HK-2 (cell line): ENCODE measurements at regions not wholly inside any gene's neighbourhood (a gene's known extent, or its start where the extent isn't known, plus 50 kb on each side); places are given as distances from the start of the nearest gene placed in this dataset.
"Not testable (repeated sequence)": the region's sequence is repeated elsewhere in the genome, so short reads cannot be mapped to it uniquely, and the experiment has no call there.

ENCODE experiments used
- DNase-seq: peaks from one replicate; pipeline ENCODE4 v3.0.0-alpha.2; 2018; ENCODE audit not compliant: unreplicated experiment

GRCh38 chr4:134883831-134884449 is 682.4 kb upstream of the PABPC4L start:
- DNase-seq = no peak

DNA sequence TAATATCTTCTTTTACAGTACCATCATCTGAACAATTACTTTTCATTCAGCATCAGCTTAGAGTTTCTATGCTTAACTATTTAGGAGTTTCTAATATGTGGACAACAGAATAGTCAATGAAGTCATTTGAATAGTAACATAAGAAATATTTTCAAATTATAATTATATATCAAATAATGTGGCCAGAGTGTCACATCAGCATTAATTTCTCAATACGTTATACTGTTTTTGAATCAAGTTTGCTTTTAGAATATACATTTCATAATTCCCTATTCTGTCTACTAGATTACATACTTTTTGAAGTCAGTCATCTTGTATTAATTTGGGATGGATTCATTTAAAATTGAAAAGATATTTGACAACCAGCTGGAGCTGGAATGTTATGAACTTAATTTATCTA is 677.4 kb upstream of the PABPC4L start:
- no peak for DNase-seq

DNA sequence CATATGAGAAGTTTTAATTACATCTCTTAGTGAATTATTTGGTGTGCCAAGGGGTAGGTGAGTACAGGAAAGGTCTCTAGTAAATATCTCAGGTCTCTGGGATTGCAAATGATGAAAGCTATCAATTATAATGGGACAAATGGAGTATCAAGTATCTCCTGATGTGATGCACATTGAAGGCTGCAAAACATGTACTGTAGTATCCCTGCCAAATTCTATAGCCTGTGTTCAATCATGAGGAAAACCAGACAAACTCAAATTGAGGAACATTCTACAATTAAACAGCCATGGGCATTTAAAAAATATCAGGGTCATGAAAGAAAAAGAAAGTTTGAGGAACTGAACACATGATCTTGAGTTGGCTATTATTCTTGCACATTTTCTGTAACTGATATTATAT is 665.4 kb upstream of the PABPC4L start:
- no peak for DNase-seq

DNA sequence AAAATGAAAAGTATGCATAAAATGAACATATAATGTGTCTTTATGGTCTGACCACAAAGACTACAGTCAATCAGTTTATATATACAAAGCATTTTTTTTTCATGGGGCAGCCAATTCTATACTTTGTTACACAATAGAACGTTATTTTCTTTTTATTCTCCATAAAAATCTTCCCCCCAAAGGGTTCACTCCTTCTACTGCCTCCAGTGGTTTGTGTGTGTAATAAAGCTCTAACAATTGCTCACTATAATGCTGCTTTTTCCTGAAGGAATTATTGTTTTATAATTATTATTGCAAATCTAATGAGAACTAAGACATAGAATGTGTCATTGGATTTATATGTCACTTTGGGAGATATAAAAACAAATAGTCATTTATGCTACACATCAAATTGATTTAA is 664.1 kb upstream of the PABPC4L start:
- DNase-seq = no peak

DNA sequence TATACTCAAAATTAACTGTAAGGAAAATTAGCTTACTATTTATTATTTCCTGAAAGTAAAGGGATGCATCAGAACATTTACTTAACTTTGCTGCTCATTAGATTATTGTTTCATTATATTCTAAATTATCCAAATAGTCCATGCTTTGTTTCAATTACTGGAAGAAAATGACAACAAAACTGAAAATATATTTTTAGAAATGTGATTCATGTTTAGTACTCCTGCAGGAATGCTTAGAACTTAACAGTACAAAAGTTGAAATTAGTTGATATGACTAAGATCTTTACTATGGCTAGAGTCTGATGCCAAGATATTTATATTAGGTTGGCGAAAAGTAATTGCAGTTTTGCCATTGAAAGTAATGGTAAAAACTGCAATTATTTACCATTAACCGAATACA is 660.5 kb upstream of the PABPC4L start:
- DNase-seq = no peak

GRCh38 chr4:134848681-134849080 is 647.1 kb upstream of the PABPC4L start:
- no peak for DNase-seq

DNA sequence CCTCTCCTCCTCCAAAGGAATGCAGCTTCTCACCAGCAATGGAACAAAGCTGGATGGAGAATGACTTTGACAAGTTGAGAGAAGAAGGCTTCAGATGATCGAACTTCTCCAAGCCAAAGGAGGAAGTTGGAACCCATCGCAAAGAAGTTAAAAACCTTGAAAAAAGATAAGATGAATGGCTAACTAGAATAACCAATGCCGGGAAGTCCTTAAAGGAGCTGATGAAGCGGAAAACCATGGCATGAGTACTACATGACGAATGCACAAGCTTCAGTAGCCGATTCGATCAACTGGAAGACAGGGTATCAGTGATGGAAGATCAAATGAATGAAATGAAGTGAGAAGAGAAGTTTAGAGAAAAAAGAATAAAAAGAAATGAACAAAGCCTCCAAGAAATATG is 629.2 kb upstream of the PABPC4L start:
- DNase-seq = not testable (repeated sequence)

DNA sequence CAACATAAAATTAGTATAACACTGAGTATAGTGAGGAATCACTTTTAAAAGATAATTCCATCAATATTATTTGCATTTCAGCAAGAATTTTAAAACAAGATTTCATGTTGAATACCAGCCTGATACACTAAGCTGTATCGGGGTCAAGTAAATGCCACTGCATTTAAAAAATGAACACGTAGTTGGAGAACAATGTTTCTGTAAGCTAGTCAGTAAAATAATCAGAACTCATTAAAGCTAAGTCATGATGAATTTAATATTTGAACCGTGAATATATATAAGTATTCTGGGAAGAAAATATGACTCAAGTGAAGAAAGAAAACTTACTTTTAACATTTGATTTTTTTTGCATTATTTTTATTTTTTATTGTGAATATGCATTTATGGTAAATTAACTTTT is 611.0 kb upstream of the PABPC4L start:
- DNase-seq = no peak

- DNase-seq = no peak
These were observed 605.7 kb upstream of the PABPC4L start for GRCh38 chr4:134807231-134807745.

- no peak for DNase-seq
These were observed 597.0 kb upstream of the PABPC4L start for GRCh38 chr4:134798573-134798972.

DNA sequence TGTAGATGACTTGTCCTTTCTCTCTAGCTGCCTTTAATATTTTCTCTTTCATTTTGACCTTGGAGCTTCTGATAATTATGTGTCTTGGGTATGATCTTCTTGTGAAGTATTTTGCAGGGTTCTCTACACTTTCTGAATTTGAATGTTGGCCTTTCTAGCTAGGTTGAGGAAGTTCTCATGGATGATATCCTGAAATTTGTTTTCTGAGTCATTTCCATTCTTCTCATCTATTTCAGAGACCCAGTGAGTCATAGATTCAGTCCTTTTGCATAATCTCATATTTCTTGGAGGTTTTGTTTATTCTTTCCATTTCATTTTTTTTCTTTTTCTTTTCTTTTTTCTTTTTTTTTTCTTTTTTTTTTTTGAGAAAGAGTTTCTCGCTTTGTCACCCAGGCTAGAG is 585.7 kb upstream of the PABPC4L start:
- DNase-seq = no peak

DNA sequence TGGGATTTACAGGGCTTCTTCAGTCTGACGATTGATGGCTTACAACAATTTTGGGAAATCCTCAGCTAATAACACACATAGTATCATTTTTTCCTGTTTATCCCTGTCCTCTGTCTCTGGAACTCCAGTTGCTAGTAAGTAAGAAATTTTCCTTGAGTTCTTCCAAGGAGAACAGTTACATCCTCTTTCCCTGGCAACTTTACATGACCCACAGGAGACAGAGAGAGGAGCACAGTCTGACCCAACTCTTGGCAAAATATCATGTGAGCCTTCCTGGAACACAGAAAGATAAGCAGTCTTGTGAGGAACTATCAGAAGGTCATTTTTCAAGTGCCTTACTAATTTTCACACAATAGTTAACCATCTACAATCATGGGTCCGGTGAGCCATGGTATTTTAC is 578.7 kb upstream of the PABPC4L start:
- DNase-seq = no peak

GRCh38 chr4:134777606-134778005 is 576.0 kb upstream of the PABPC4L start:
- no peak for DNase-seq

DNA sequence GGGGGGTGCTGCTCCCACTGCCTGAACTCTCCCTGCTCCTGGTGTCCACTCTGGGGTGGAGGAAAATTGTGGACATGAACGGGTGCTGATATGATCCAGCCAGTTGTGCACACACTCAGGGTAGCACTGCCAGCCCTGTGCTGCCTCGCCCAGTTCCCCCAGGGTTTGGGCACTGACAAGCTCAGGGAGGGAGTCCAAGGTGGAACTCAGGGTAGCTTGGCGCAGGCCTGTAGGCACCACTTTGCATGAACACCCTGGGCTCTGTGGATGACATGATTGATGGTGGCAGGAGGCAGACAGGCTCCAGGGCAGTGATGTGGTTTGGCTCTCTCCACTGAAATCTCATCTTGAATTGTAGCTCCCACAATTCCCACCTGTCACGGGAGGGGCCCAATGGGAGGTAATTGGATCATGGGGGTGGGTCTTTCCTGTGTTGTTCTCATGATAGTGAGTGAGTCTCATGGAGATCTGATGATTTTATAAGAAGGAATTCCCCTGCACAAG is 572.0 kb upstream of the PABPC4L start:
- no peak for DNase-seq

DNA sequence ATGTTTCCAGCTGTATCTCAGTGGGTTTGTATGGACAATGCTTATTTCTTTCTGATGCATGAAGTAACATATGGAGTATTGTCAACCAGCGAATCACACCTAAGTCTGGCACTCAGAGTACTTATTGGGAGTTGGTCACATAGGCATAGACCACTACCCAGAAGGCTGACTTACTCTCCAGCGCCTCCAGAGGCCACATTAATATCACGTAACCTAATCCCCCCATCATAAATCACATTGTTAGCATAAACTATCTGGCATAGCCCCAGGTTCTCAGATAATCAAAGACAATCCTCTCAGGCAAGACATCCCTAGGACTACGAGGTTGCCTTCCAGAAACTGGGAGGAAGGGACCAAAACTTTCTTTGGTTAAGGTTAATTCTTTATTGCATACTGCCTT is 560.5 kb upstream of the PABPC4L start:
- no peak for DNase-seq

DNA sequence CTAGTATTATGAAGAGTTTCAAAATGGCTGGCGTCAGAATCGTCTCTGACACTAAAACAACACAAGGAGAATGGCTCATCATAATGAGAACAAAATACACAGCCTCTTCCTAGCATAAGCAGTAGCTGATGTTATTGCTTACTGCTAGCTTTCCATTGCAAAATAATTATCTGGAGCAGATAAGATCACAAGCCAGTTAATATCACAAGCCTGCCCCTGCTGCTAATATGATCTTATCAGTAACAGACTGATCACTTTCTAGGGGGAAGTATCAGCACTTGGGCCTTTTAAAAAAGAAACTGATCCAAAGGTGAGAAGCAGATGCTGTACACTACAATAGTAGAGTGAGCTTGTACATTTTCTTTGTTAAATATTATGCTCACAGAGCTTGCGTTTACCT is 554.8 kb upstream of the PABPC4L start:
- DNase-seq = no peak

DNA sequence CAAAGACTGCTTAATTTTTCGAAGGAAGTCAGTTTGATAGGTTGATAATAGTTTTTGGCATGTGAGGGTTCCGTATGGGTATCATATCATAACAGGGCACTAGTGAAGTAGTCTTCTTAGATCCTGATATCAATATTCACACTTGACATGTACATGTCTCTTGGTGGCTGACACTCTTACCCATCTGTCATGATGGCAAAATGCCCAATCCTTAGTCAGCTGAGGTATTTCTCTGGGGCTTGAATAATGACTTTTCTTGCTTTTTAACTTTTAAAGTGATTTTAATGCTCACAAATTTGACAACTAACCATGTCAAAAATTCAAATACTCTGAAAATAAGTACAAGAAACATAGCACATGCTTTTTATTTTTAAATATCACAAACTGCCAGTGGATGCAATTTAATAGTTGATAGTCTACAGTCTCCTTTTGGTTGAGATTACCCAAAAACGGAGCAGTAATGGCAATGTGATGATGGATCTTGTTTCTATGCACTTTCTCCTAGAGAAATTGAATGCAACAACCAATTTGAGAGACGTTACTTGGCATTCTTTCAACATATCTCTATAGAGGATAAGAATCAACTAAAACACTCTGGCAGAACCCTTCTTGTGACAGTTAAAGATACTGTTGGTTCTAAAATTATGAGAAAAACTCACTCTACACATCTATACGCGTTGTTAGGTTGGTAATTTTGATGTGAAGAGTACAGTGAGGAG is 552.9 kb upstream of the PABPC4L start:
- DNase-seq = no peak

GRCh38 chr4:134753390-134753789 is 551.8 kb upstream of the PABPC4L start:
- DNase-seq = no peak

GRCh38 chr4:134747108-134747805 is 545.7 kb upstream of the PABPC4L start:
- no peak for DNase-seq

DNA sequence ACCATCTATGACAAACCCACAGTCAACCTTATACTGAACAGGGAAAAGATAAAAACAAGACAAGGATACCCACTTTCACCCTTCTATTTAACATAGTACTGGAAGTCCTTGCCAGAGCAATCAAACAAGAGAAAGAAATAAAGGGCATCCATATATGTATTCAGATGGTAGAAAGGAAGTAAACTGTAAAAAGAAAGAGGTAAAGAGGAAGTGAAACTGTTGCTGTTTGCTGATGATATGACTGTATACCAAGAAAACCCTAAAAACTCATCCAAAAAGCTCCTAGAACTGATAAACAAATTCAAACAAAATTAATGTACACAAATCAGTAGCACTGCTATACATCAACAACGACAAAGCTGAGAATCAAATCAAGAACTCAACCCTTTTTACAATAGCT is 538.7 kb upstream of the PABPC4L start:
- no peak for DNase-seq

DNA sequence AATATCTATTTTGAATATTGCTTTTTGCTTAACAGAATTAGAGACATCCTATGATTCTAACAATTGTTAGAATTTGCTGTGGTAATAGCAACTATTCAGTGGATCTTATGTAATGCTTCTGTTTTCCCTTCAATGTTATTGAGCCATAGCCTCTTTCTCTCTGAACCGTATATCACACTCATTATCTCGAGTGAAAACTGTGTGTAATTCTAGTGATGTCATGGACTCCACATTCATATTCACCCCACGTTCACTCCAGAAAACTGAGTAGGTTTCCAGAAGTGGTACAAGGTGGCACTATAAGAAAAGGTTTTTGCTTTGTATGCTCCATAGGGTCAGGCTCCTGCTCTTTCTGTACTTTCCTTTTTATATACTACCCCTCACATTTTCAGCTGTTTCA is 534.3 kb upstream of the PABPC4L start:
- no peak for DNase-seq

GRCh38 chr4:134727696-134728095 is 526.1 kb upstream of the PABPC4L start:
- DNase-seq = no peak

- no peak for DNase-seq
These were observed 520.7 kb upstream of the PABPC4L start for GRCh38 chr4:134722306-134722705.
